HK-2 (cell line): ENCODE measurements at regions not wholly inside any gene's neighbourhood (a gene's known extent, or its start where the extent isn't known, plus 50 kb on each side); places are given as distances from the start of the nearest gene placed in this dataset.

Experiments used
- DNase-seq: peaks from one replicate; pipeline ENCODE4 v3.0.0-alpha.2; 2018; ENCODE audit not compliant: unreplicated experiment

DNA sequence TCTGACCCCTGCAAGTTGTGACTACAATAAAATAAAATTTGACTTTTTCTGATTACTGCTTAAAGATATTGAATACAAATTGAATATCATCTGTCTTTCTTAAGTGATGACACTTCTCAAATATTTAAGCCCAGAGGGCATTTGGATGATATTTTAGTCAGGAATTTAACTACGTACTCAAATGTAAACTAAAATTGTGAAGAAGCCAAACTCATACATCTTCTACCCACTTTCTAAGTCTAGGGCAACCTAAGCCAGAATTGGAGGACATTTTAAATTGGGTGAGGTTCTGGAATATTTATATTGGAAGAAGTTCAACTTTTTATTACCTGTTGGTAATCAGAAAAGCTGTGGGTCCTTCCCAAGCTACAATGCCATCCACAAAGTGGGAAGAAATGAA lies 149.1 kb upstream of the WDR11 start:
- DNase-seq = no peak

DNA sequence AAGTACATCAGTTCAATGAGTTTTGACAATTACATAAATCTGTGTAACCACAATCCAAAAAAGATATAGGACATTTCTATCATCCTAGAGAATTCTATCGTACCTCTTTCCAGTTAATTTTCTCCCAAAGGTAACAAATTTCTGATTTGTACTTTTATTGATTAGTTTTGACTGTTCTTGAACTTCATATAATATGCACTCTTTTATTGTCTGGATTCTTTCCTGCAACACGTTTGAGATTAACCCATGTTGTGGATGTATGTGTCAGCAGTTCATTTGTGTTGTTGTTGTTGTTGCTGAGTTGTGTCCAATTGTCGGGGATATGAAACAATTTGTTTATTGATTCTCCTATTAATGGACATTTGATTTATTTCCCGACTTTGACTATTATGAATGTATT lies 145.9 kb upstream of the WDR11 start:
- DNase-seq = no peak

DNA sequence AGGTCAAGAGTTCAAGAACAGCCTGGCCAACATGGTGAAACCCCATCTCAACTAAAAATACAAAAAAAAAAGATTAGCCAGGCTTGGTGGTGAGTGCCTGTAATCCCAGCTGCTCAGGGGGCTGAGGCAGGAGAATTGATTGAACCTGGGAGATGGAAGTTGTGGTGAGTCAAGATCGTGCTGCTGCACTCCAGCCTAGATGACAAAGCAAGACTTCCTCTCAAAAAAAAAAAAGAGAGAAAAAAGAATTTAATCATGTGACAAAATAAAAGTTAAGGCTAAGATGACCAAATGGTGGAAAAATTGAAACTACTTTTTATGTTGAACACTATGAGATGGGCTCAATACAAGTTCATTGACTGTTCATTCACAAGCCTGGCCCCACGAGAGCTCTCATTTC lies 141.1 kb upstream of the WDR11 start:
- DNase-seq = no peak

DNA sequence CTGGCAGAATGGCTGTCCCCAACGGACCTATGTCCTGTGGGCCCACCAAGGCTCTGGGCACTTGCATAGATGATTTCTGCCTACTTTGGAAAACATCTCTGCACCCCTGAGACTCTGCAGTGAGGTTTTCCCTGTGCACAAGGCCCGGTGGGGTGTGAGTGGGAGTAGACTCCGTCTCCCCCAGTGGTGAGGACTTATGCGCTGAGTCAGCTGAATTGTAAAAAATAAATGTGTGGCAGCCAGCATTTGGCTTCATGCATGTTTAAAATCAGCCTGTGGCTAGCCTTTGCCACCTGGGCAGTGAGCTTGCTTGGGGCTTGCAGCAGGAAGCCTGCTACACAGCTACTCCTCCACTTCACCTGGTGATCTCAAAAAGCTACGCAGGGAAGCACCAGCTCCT lies 139.3 kb upstream of the WDR11 start:
- DNase-seq = no peak

DNA sequence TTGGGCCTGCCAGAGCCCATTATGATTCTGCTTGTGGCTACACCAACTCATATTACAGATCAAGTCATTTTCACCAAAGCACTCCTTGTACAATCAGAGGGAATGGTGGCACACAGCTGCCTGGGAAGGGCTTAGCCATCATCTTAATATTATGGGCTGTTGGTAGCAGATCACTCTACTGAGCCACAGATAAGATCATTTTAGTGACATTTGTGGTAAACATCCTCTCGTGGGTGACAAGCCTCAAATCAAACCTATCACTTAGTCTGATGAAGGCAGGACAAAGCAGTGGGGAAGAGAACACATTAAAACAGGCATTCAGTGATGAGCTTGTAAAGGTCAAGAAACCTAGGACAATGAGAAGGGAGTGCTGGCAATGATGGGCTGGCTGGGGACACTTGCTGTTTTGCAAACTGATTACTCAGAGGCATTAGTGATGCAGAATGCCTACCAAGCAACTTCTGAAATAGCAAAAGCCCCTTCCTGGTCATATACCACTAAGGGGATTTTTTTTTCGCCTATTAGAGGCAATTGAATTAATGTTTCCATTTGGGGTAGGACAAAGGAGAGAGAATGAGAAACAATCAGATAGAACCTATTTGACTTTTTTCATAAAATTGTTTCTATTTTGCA lies 137.5 kb upstream of the WDR11 start:
- DNase-seq = no peak

DNA sequence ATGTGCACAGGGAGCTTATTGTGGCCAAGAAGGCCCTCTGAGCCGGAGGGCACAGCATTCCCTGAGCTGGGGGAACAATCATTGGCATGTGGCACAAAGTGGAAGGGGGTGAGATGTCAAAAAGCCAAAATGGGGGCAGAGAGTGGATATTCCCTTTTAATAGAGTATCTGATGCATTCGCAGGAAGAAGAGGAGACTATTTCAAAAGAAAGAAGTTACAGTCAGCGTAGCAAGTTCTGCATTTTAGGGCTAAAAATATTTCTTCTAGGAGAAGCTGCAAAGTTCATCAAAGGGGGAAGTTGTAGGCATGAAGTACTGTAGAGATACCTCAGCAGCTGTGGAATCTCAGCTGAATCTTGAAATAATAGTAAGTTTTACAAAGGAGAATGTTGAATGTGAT lies 136.0 kb upstream of the WDR11 start:
- DNase-seq = no peak

DNA sequence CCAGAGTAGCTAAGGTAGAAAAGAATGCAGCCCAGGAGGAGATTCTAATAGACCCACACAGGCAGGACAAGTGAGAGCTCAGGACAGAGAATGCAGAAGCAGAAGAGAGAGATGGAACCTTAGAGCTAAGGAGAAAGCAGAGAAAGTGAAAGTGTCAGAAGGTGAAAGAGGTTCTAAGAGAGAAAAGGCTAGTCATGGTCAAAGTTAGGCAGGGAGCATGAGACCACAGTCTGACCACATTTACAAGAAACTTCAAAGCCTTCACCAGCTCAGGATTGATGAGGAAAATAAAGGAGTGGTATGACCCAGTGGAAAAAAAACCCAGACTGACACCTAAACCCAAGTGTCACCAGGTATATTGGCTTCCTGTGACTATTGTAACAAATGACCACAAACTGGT lies 131.8 kb upstream of the WDR11 start:
- DNase-seq = no peak

DNA sequence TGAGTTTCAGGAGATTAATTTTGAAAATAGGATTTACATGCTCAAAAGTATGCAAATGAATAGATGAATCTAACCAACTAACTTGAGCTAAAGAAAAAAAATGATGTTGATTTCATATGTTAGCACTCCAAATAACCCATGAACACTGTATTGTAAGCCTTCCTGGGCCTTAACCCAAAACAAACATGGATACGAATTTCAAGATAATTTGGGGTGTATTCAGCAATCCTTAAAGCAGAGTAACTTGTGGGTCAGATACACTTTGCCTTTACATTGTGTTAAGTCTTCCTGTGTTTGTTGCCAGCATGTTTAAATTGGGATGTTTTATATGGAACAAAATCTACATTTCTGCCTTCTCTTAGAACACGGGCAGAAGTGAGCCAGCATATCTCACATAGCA lies 124.2 kb upstream of the WDR11 start:
- no peak for DNase-seq

DNA sequence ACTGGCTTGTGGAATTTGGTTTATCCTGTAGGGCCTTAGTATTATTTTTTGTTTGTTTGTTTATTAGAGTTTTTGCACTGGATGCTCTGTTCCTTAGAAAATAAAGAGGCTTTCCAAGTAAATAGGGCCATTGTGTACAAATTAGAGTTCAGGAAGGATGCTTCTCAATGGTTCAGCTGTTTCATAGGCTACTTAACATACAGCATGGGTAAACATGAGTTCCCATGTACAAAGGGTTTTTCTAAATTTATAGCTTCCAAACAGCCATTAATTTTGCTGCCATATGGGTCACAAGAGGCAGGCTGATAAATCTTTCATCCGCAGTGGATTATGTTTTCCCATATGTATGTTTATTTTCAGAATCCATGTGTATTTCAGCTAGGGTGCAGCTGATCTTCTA lies 121.6 kb upstream of the WDR11 start:
- DNase-seq = no peak

DNA sequence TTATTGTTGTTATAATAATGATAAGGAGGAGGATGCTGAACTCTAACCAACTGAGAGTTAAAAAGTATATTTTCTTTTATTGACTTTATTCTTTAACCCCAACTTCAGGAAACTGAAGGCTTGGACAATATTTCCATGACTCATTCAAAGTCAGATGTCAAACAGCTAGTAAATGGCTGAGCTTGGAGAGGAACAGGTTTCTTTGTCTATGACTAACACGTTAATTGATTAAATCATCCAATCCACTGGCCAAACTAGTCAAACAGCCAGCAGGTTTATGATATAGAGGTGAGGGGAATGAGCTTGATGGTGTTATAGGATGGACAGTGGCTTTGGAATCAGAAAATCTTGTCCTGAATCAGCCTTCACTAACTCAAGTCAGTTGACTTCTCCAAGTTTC lies 119.1 kb upstream of the WDR11 start:
- DNase-seq = no peak

DNA sequence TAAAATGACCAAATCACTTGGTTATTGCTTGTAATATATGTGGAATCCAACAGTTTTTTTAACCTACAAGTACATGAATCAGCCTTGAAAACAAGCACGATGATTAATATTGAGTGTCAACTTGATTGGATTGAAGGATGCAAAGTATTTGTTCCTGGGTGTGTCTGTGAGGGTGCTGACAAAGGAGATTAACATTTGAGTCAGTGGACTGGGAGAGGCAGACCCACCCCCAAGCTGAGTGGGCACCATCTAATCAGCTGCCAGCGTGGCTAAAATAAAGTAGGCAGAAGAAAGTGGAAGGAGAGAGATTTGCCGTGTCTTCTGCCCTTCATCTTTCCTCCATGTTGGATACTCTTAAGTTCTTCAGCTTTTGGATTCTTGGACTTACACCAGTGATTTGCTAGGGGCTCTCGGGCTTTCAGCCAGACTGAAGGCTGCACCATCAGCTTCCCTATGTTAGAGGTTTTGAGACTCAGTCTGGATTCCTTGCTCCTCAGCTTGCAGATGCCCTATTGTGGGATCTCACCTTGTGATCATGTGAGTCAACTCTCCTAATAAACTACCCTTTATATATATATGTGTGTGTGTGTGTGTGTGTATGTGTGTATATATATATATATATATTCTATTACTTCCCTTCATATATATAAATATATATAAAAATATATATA lies 118.4 kb upstream of the WDR11 start:
- no peak for DNase-seq

DNA sequence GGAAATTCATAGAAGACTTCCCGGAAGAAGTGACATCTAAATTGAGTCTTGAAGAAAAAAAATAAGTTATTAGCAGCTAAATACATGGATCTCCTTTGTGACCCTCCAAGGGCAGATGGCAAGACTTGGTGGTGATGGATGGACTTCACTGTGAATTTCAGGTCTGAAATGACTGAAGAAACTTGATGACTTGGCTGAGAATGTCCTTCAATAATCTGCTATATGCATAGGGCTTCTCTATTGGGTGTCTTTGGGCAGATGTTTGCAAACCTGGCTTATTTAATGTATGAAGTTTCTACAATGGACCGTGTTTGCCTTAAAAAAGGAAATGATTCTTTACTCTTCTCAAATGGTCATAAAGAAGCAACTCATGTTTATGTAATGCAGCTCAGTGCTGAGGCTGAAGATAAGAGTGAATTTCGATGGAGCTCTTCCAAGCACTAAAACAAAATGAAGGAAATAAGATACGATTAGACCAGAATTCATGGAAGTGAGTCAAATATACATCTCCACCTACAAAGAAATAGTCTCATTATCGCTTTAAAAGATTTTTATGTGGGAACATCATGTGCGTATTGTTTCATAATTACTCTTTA lies 116.6 kb upstream of the WDR11 start:
- no peak for DNase-seq

DNA sequence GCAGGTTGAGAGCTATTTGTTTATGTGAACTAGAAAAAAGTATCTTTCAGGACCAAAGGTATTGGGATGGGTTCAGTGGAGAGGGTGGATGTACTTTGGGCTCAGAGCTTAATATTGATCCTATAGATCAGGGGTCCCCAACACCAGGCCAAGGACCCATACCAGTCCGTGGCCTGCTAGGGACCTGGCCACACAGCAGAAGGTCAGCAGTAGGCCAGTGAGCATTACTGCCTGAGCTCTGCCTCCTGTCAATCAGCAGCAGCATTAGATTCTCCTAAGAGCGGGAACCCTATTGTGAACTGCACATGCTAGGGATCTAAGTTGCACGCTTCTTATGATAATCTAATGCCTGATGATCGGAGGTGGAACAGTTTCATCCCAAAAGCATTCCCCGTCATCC lies 115.8 kb upstream of the WDR11 start:
- DNase-seq = no peak

DNA sequence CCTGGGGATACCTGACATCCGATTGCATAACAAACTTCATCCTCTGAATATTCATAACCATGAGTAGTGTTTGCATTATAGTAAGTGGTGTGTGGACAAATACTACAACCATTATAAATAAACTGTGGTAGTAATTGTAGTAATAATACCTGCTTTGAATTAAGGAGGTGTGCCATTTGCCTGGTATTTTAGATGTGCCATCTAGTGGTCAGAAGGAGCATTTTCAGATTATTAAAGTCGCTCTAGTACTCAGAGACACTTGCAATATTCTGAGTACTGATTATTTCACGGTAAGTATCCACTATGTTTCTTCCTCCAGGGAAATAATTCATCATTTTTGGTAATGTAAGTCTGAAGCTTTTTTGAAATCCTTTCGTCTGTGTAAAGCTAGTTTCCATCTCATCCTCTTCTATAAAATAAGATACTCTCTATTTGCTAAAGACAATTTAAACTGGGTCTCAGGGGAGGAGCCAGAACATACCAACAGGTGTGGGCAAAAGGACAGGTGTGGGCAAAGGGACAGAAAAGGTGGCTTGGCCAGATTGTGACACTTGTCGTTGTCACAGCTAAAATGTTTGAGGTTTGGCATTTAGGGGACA lies 115.3 kb upstream of the WDR11 start:
- DNase-seq = no peak

DNA sequence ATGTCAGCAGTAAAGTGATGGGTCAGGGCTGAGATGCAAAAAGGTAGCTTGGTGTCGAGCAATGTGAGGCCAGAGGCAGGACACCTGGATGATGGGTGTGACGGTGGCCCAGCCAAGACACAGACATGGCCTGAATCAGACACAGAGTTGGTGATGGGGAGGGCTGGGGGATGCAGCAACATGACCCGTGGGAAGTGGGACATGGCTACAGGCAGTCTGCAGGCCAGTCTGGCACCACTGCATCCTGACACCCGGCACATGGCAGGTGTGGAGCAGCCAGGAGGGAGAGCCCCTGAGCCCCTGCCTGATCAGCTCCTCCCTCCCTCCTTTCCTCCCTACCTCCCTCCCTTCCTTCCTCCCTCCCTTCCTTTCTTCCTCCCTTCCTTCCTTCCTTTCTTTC lies 114.8 kb upstream of the WDR11 start:
- DNase-seq = no peak

DNA sequence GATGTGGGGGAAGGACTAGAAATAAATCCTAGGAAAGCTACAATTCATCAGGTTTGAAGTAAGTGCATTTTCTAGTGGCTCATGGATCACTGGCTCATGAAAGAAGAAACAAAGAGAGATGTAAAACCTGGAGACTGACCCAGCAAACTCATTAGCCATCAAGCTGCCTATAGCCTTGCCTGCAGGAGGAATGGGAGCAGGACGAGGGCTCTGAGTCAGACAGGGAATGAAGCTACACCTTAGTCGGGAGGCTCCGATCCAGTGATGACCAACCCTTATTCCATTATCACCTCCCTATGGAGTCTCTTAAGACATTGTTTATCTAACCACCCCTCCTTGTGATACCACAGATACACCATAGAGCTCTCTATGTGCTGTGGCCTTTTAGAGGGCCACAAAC lies 112.5 kb upstream of the WDR11 start:
- DNase-seq = no peak

DNA sequence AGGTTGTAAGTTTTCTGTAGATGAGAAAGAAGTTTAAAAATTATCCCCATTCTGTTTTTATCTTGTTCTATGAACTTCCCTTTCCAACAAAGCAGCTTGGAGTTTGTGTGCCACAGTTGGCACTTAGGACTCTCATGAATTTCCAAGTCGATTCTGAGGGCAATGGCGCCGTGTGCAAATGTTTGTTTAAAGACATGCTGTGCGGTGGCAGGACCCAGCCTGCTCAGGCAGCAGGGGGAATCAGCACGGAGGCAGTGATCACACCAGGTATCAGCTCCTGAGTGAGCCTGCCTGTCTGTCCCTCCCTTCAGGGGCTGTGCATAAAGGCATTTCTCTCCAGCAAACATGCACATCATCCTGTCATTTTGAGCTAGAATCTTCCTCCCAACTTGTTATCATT lies 109.8 kb upstream of the WDR11 start:
- no peak for DNase-seq

DNA sequence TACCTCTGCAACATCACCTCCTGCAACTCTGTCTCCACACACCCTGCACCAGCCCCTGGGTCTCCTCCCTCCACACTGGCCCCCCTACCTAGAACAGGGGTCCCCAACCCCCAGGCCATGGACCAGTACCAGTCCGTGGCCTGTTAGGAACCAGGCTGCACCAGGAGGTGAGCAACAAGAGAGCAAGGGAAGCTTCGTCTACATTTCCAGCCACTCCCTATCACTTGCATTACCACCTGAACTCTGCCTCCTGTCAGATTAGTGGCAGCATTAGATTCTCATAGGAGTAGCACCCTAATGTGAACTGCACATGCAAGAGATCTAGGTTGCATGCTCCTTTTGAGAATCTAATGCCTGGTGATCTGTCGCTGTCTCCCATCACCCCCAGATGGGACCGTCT lies 108.8 kb upstream of the WDR11 start:
- no peak for DNase-seq

DNA sequence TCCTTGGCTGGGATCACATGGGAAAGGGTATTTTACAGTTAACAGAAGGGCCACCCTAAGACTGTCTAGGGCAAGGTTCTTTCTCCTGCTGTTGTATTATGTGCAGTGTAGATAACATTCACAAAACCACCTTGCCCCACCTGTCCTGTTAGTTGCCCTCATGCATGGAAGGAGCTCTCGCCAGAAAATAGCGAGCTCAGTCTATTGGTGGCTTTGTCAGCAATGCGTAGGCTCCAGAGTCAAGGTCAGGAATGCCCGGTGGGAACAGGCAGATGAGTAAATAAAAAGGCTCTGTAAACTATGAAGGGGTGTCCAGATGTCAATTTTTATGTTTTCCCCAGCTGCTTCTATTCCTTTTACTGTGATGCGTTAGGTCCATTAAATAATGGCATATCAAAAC lies 107.1 kb upstream of the WDR11 start:
- no peak for DNase-seq

DNA sequence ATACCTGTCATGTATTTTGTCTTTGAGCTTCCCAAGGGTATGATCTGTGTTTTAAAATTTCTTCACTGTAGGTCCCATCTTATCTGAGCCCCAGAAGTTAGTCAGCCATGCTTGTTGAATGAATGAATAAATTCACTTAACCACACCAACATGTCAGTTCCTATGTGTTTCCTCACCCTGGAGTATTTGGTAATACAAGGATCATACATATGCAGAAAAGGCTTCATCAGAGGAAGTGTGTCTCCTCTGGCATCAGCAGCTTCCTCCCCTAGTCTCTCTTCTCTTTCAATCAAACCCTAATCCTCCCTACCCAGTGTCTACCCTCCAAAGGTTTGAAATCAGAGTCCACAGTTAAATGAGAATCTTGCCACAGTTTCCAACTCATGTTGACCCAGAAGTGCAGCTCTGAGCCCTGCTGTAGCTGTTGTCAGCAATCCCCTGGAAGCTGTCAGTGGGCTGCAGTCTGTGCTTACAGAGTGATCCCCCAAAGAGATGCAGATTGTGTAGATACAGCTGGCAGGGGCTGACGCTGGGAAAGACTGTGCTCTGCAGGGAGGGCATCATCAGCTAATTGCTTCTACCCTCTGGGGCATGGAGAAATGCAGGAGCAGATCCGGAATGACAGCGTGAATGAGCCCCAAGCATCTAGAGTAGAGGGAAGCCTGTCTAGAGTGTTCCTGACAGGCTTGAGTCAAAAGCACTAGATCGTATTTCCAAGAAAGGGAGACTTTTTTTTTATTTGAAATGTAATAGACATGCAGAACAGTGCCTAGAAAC lies 105.0 kb upstream of the WDR11 start:
- no peak for DNase-seq

DNA sequence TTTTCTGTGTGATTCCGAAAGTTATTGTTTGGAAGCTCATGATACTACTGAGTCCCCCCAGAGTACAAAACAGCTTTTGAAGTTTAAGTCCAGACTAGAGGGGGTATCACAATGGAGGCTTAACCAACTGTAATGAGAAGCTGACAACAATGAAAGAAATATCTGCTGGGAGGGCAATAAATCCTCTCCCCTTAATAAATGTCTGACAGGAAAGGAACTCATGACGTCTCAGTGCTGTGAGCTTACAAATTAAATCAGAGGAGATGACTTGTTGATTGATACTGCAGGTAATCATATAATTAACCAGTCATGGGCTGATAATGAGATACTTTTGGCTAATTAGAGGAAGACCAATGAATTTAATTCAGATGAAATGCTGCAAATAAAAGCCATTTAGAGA lies 102.6 kb upstream of the WDR11 start:
- no peak for DNase-seq

DNA sequence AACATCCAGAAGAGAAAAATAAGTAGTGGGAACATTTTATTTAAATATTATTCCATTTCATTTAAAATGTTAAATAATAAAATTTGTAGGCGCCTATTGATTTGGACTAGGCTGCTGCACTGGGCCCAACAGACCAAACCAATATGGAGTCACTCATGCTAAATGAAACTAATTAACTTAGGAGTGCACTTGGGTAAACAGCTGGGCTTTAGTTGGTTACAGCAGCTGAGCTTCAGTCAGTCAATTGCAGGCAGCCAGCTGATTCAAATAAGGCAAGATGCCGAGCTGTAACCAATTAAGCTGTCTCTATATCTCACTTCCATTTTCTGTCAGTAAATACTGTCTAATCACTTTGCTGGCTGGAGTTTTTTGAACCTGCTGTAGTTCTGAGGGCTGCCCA lies 102.1 kb upstream of the WDR11 start:
- no peak for DNase-seq
